Activated T-helper 17 cell treated with anti-CD3 and anti-CD28 coated beads, Interleukin-2, amount 50 U/mL, for 72 hours (primary cell): ENCODE measurements at regions not wholly inside any gene's neighbourhood (a gene's known extent, or its start where the extent isn't known, plus 50 kb on each side); places are given as distances from the start of the nearest gene placed in this dataset.
"Not testable (repeated sequence)": the region's sequence is repeated elsewhere in the genome, so short reads cannot be mapped to it uniquely, and the experiment has no call there.

Source experiments
- ATAC-seq: fragments of 150-1000 bp; cut with Tn5 transposase; replicated peaks from 2 replicates; pipeline ENCODE4 v1.10.0; 2021; ENCODE audit warnings: mild to moderate bottlenecking, moderate library complexity
- H3K27ac Mint-ChIP-seq: one replicate; pipeline ENCODE4 v1.8.0; 2022; ENCODE audit warnings: mixed read lengths
- H3K27me3 Mint-ChIP-seq: one replicate; pipeline ENCODE4 v1.8.0; 2022; ENCODE audit warnings: mixed read lengths
- H3K36me3 Mint-ChIP-seq: one replicate; pipeline ENCODE4 v1.8.0; 2022; ENCODE audit warnings: low read depth, mild to moderate bottlenecking, mixed read lengths
- H3K4me1 Mint-ChIP-seq: one replicate; pipeline ENCODE4 v1.8.0; 2022; ENCODE audit warnings: mixed read lengths
- H3K4me3 Mint-ChIP-seq: one replicate; pipeline ENCODE4 v1.8.0; 2022; ENCODE audit warnings: mild to moderate bottlenecking, mixed read lengths
- H3K9me3 Mint-ChIP-seq: one replicate; pipeline ENCODE4 v1.8.0; 2022; ENCODE audit warnings: mixed read lengths

DNA sequence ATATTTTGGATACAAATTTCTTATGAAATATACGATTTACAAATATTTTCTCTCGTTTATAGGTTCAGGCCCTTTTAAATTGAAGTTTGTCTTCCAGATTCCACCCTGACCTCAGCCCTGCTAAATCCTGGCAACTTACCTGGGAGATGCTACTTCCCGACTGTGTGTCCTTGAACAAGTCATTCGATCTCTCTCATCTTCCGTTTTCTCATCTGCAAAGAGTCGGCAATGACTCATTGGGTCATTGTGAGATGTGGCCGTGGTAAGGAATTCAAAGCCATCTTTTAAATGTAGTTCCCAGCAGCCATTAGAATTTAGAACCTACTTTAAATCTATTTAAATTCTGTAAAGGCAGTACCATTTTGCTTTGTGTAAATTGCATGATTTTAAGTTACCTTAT lies 72.5 kb downstream of the LHX2 start:
- ATAC-seq, result no peak
- Mint-ChIP-seq H3K36me3 (no peaks in the 10 kb centered on the region), H3K27ac (no peak overlapping the region), H3K4me1 (no peaks in the 10 kb centered on the region), H3K4me3 (no peak overlapping the region), H3K27me3 (peaks cover 4% of the 10 kb centered on the region), H3K9me3 (peaks cover 5% of the 10 kb centered on the region)

DNA sequence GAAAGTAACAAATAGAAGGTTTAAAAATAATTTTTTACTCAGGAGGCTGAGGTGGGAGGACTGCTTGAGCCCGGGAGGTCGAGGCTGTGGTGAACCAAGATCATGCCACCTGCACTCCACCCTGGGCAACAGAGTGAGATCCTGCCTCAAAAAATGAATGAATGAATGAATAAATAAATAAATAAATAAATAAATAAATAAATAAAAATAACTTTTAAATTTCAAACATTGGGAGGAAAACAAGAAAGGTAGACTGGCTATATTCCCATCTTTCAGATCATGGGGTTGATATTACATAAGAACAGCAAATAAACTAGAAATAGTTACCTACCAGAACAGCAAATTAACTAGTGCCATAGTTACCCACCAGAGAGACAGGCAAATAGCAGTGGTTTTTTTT lies 75.7 kb downstream of the LHX2 start:
- H3K27ac Mint-ChIP-seq, result no peak overlapping the region
- peaks cover 5% of the 10 kb centered on the region for H3K9me3 Mint-ChIP-seq
- H3K36me3 Mint-ChIP-seq, result no peaks in the 10 kb centered on the region
- H3K4me3 Mint-ChIP-seq, result no peak overlapping the region
- H3K4me1 Mint-ChIP-seq, result no peaks in the 10 kb centered on the region
- ATAC-seq, result no peak
- peaks cover 19% of the 10 kb centered on the region for H3K27me3 Mint-ChIP-seq

DNA sequence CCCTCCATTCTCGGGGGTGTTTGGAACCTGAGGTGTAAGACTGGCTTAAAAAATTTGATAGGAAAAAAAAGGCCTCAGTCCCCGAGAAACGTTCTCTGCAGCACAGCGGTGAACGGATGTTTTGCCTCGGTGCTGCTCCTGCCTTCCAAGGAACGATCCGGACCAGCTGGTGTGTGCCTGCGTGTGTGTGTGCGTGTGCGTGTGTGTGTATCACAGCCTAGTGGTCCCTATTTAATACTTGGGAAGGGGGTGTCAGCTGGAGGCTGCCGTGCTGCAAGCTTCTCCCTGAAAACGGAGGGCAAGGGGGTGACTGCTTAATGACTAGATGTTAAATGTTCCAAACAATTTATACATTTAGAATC lies 76.9 kb downstream of the LHX2 start:
- Mint-ChIP-seq H3K4me3 (no peak overlapping the region), H3K27me3 (peaks cover 19% of the 10 kb centered on the region), H3K4me1 (no peaks in the 10 kb centered on the region), H3K36me3 (no peaks in the 10 kb centered on the region), H3K27ac (no peak overlapping the region), H3K9me3 (peaks cover 5% of the 10 kb centered on the region)
- no peak for ATAC-seq

DNA sequence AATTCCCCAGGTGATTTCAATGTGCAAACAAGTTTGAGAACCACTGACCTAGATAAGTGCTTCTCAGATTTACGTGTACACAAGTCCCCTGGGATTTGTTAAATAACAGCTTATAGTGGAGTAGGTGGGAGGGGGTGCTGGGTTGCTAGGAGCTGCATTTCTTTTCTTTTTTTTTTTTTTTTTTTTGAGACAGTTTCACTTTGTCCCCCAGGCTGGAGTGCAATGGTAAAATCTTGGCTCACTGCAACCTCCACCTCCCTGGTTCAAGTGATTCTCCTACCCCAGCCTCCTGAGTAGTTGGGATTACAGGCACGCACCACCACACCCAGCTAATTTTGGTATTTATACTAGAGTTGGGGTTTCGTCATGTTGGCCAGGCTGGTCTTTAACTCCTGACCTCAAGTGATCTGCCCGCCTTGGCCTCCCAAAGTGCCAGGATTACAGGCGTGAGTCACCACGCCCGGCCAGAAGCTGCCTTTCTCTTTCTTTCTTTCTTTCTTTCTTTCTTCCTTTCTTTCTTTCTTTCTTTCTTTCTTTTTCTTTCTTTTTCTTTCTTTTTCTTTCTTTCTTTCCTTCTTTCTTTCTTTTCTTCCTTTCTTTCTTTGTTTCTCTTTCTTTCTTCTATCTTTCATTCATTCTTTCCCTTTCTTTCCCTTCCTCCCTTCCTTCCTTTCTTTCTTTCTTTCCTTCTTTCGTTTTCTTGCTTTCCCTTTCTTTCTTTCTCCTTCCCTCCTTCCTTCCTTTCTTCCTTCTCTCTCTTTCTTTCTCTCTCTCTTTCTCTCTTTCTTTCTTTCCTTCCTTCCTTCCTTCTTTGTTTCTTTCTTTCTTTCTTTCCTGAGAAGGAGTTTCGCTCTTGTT lies 78.3 kb downstream of the LHX2 start:
- peaks cover 19% of the 10 kb centered on the region for H3K27me3 Mint-ChIP-seq
- not testable (repeated sequence) for H3K4me3 Mint-ChIP-seq, H3K36me3 Mint-ChIP-seq, H3K4me1 Mint-ChIP-seq, H3K9me3 Mint-ChIP-seq, ATAC-seq, H3K27ac Mint-ChIP-seq

DNA sequence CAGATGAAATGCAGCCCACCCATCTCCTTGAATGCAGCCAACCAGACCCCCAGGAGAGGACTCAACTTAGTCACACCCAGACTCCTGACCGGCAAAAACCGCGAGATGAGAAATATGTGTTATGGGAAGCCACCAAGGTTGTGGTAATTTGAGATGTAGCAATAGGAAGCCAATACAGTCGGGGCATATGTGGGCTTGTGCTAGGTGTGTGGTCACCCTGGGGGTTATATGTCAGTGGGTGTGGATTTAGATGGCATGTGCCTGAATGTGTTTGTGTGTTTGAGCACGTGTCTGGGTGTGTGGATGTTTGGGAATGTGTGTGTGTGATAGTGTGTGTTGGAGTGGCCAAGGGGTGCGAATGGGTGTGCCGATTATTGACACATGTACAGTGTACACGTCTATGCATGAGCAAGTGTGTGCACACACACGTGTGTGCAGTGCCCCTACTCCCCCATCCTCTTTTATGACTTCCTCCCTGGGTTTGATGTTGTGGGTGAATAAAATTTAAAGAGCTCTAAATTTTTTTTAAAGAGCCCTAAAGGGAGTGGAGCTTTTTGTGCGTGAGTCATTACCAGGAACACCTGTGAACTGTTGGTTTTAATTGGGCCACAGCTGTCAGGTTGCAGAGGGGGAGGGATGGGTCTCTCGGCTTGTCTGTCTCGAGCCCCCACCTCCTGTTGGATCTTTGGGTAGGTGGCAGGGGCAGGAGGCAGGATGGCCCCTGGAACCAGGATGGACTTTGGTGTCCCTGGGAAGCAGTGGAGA lies 86.8 kb downstream of the LHX2 start:
- H3K36me3 Mint-ChIP-seq, result no peaks in the 10 kb centered on the region
- H3K4me1 Mint-ChIP-seq, result no peaks in the 10 kb centered on the region
- no peak overlapping the region for H3K27ac Mint-ChIP-seq
- H3K4me3 Mint-ChIP-seq, result no peak overlapping the region
- H3K27me3 Mint-ChIP-seq, result peaks cover 30% of the 10 kb centered on the region
- no peaks in the 10 kb centered on the region for H3K9me3 Mint-ChIP-seq
- no peak for ATAC-seq

DNA sequence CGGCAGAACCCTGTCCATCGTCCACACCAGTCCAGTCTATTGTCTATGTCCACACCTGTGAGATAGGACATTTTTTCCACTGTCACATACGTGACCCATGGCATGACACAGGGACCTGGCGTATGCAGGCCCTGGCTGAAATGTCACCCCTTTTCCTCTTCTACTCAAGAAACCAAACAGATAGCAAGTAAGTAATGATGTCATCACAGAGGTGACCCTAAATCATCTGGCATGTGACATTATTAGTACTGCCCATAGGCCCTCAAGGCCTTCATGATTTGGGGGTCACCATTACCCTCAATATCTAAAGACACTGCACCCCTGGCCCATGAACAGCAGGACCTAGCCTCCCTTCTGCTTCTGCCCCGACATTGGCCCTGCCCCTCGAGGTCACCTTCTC lies 88.3 kb downstream of the LHX2 start:
- H3K27ac Mint-ChIP-seq, result no peak overlapping the region
- H3K4me1 Mint-ChIP-seq, result no peaks in the 10 kb centered on the region
- no peaks in the 10 kb centered on the region for H3K36me3 Mint-ChIP-seq
- peaks cover 30% of the 10 kb centered on the region for H3K27me3 Mint-ChIP-seq
- H3K4me3 Mint-ChIP-seq, result no peak overlapping the region
- no peaks in the 10 kb centered on the region for H3K9me3 Mint-ChIP-seq
- ATAC-seq, result no peak

DNA sequence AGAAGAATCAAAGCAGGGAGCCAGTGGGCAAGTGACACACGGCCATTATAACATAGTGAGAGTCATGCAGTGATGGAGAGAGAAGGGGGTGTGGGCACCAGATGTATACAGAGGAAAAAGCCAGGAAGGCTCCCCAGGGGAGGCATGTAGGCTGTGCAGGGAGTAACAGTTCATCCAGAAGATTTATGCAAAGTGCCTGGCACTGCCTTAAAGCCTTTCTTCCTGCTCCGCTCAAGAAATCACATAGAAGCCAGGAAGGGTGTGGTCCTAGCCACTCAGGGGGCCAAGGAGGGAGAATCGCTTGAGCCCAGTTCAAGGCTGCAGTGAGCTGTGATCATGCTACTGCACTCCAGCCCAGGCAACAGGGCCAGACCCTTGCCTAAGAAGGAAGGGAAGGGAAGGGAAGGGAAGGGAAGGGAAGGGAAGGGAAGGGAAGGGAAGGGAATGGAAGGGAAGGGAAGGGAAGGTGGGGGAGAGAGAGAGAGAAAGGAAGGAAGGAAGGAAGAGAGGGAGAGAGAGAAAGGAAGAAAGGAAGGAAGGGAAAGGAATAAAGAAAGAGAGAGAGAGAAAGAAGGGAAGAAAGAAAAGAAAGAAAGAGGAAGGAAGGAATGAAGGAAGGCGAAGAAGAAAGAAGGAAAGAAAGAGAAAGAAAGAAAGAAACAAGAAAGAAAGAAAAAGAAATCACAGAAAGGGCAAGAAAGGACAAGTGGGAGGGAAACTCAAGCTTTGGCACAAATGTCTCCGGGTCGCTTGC lies 89.8 kb downstream of the LHX2 start:
- H3K9me3 Mint-ChIP-seq, result no peaks in the 10 kb centered on the region
- H3K27me3 Mint-ChIP-seq, result peaks cover 39% of the 10 kb centered on the region
- no peak overlapping the region for H3K27ac Mint-ChIP-seq
- no peak for ATAC-seq
- no peak overlapping the region for H3K4me3 Mint-ChIP-seq
- no peaks in the 10 kb centered on the region for H3K36me3 Mint-ChIP-seq
- H3K4me1 Mint-ChIP-seq, result no peaks in the 10 kb centered on the region

DNA sequence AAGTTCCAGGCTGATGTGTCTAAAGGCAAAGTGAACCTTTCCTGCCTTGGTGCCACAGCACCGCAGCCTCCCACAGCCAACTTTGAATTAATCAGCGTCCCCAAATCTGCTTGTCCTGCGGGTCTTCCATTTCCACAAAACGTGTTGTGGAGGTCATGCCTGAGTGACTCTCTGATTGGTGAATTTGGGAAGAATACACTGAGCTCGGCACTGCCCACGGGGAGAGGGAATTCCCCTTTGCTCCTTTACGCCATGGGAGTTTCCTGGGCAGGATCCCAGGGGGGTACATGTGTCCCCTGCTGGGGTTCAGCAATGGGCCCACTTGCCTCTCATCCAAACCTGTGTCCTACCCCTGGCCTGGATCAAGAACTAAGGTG lies 90.4 kb downstream of the LHX2 start:
- Mint-ChIP-seq H3K27ac (no peak overlapping the region), H3K4me3 (no peak overlapping the region), H3K9me3 (no peaks in the 10 kb centered on the region), H3K36me3 (no peaks in the 10 kb centered on the region), H3K27me3 (peaks cover 44% of the 10 kb centered on the region), H3K4me1 (no peaks in the 10 kb centered on the region)
- ATAC-seq, result no peak

DNA sequence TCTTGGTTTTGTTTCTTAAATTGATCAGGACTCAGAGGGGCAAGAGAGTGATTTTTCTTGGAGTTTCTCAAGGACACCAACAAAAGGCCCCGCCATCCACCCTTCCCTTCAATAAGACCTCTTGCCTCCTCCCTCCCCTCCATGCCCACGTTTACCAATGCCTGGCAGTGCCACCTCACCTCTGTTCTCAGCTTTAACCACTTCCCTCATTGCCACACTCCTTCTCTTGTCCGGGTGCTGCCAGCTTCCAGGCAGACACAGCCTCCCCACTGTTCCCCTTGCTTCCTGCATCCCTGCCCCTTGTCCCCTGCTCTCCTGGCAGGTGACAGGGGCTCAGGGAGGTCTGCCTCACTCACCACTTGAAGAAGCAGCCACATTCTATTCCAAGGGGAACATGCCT lies 90.8 kb downstream of the LHX2 start:
- ATAC-seq, result no peak
- Mint-ChIP-seq H3K36me3 (no peaks in the 10 kb centered on the region), H3K9me3 (no peaks in the 10 kb centered on the region), H3K4me3 (no peak overlapping the region), H3K4me1 (no peaks in the 10 kb centered on the region), H3K27ac (no peak overlapping the region), H3K27me3 (peaks cover 44% of the 10 kb centered on the region)

DNA sequence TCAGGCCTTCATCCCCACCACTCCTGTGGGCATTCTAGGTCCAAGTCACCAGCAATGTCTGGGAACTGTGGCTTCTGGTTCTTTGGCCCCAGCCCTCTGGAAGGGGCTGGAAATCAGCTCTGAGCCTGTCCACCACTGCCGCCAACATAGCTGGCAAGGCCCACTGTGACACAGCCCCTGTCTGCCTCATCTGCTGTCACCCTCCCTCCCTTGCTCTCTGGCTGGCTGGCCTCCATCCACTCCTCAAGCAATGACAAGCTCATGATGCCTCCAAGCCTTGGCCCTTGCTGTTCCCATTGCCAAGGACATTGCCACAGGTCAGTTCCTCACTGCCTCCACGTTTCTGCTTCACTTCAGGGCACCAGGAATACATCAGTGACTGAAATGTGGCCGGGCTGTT lies 93.7 kb downstream of the LHX2 start:
- no peak for ATAC-seq
- Mint-ChIP-seq H3K27ac (no peak overlapping the region), H3K27me3 (peaks cover 36% of the 10 kb centered on the region), H3K9me3 (no peaks in the 10 kb centered on the region), H3K36me3 (no peaks in the 10 kb centered on the region), H3K4me1 (no peaks in the 10 kb centered on the region), H3K4me3 (no peak overlapping the region)

DNA sequence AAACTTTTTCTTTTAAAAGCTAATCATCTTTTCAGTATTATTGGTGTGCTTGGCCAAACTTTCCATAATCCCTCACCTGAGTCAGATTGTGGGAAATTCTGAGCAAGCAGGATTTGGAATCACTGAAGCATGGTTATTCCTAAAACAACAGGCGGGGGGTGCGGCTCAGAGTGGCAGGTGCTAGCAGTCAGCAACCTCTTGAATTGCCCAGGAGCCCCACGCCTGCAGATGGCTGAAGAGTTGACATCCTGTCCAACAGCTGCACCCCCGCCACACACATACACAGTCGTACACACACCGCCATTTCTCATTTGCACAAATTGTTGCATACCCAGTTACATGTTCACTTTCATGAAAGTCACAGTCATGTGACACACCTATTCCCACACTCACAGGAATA lies 96.6 kb downstream of the LHX2 start:
- H3K9me3 Mint-ChIP-seq, result no peaks in the 10 kb centered on the region
- no peaks in the 10 kb centered on the region for H3K4me1 Mint-ChIP-seq
- no peak for ATAC-seq
- H3K27me3 Mint-ChIP-seq, result peaks cover 23% of the 10 kb centered on the region
- H3K27ac Mint-ChIP-seq, result no peak overlapping the region
- H3K36me3 Mint-ChIP-seq, result no peaks in the 10 kb centered on the region
- no peak overlapping the region for H3K4me3 Mint-ChIP-seq

DNA sequence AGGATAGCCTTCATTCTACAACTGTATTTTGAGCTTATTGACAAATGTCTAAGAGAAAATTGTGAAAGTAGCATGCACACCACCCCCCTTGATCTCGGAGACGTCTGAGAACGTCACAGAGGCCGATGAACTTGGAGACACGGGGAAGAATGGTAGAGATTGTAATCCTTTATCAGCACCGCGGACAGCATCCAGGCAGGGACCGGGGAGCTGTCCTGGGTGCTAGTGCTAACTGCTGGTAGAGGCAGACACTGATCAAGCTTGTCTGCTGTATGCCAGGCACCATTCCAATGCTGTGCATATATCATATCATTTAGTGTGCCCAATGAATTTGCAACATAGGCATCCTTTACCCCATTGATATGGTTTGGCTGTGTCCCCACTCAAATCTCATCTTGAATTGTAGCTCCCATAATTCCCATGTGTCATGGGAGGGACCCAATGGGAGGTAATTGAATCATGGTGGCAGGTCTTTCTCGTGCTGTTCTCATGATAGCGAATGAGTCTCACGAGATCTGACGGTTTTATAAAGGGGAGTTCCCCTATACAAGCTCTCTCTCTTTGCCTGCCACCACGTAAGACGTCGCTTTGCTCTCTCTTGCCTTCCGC lies 98.8 kb downstream of the LHX2 start:
- peaks cover 23% of the 10 kb centered on the region for H3K27me3 Mint-ChIP-seq
- H3K36me3 Mint-ChIP-seq, result no peaks in the 10 kb centered on the region
- no peaks in the 10 kb centered on the region for H3K4me1 Mint-ChIP-seq
- no peak for ATAC-seq
- no peak overlapping the region for H3K27ac Mint-ChIP-seq
- H3K4me3 Mint-ChIP-seq, result no peak overlapping the region
- no peaks in the 10 kb centered on the region for H3K9me3 Mint-ChIP-seq

DNA sequence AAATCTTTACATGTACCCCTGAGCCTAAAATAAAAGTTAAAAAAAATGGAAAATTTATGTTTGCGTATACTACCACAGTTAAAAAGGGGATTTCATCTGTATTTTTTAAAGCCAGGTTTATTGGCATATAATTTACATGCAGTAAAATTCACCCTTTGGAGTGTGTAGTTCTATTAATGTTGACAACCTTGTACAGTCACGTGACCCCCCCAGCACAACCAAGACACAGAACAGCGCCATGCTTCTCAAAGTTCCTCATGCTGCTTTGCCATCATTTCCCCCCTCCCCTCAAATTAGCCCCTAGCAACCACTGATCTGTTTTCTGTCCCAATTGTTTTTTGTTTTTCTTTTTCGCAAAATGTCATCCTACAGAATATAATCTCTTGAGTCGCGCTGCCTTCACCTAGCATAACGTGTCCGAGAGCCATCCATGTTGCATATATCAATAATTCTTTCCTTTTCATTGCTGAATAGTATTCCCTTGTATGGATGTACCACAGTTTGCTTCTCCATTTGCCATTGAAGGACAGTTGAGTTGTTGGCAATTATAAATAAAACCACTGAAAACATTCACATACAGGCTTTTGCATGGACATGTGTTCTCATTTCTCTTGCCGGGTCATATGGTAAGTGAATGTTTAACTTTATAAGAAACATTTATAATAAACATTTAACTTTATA lies 105.3 kb downstream of the LHX2 start:
- no peak overlapping the region for H3K27ac Mint-ChIP-seq

DNA sequence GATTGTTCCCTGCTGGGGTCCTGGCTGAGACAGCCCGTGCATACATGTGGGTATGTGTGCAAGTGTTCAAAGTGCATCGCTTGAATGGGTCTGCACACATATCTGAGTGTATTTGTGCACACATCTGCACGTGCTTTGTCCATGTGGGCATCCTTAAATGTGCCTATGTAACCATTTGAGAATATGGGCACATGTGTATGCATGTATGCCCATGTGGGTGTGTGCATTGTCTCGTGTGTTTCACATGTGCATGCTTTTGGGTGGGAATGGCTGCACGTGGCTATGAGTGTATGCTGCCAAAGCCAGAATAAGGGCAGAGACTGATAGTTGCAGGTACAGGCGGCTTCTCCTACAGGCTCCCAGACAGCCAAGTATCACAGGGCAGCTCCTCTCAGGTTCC lies 107.3 kb downstream of the LHX2 start:
- no peaks in the 10 kb centered on the region for H3K36me3 Mint-ChIP-seq
- H3K9me3 Mint-ChIP-seq, result no peaks in the 10 kb centered on the region
- no peaks in the 10 kb centered on the region for H3K4me1 Mint-ChIP-seq
- ATAC-seq, result no peak
- peaks cover 11% of the 10 kb centered on the region for H3K27me3 Mint-ChIP-seq
- H3K27ac Mint-ChIP-seq, result no peak overlapping the region
- H3K4me3 Mint-ChIP-seq, result no peak overlapping the region

More for the DNA sequence above, 105.3 kb downstream of the LHX2 start:
- Mint-ChIP-seq H3K9me3 (no peaks in the 10 kb centered on the region), H3K4me3 (no peak overlapping the region), H3K36me3 (no peaks in the 10 kb centered on the region), H3K27me3 (peaks cover 14% of the 10 kb centered on the region), H3K4me1 (no peaks in the 10 kb centered on the region)
- no peak for ATAC-seq
